HG03521 (cell line): ENCODE measurements at regions not wholly inside any gene's neighbourhood (a gene's known extent, or its start where the extent isn't known, plus 50 kb on each side); places are given as distances from the start of the nearest gene placed in this dataset.

ENCODE experiments used
- ATAC-seq: cut with Tn5 transposase; IDR thresholded peaks from one replicate; pipeline ENCODE4 v1.9.1; 2021; ENCODE audit warnings: mild to moderate bottlenecking, moderate library complexity; ENCODE audit not compliant: unreplicated experiment

GRCh38 chr6:51513891-51514747 is 573.3 kb downstream of the PKHD1 start:
- ATAC-seq: no peak

- ATAC-seq: no peak
These were observed 572.5 kb downstream of the PKHD1 start for GRCh38 chr6:51514748-51515402.

- ATAC-seq: no peak
These were observed 561.4 kb downstream of the PKHD1 start for GRCh38 chr6:51526049-51526448.

- ATAC-seq: no peak
These were observed 560.5 kb downstream of the PKHD1 start for GRCh38 chr6:51526922-51527321.

GRCh38 chr6:51528556-51528955 is 558.9 kb downstream of the PKHD1 start:
- no peak for ATAC-seq

- ATAC-seq: no peak
These were observed 558.2 kb downstream of the PKHD1 start for GRCh38 chr6:51529240-51529639.

GRCh38 chr6:51531623-51532022 is 555.8 kb downstream of the PKHD1 start:
- no peak for ATAC-seq

GRCh38 chr6:51533962-51534361 is 553.5 kb downstream of the PKHD1 start:
- no peak for ATAC-seq

- ATAC-seq: no peak
These were observed 552.1 kb downstream of the PKHD1 start for GRCh38 chr6:51535327-51535726.

GRCh38 chr6:51536728-51537127 is 550.7 kb downstream of the PKHD1 start:
- ATAC-seq: no peak

GRCh38 chr6:51541847-51542246 is 545.6 kb downstream of the PKHD1 start:
- no peak for ATAC-seq

GRCh38 chr6:51542475-51542874 is 544.9 kb downstream of the PKHD1 start:
- ATAC-seq: no peak

GRCh38 chr6:51550243-51550642 is 537.2 kb downstream of the PKHD1 start:
- no peak for ATAC-seq

- ATAC-seq: no peak
These were observed 535.0 kb downstream of the PKHD1 start for GRCh38 chr6:51552435-51552834.

GRCh38 chr6:51553246-51554015 is 534.0 kb downstream of the PKHD1 start:
- no peak for ATAC-seq

GRCh38 chr6:51554029-51554428 is 533.4 kb downstream of the PKHD1 start:
- no peak for ATAC-seq

- ATAC-seq: no peak
These were observed 528.4 kb downstream of the PKHD1 start for GRCh38 chr6:51559059-51559458.

- ATAC-seq: peak; percentile 74
These were observed 525.2 kb downstream of the PKHD1 start for GRCh38 chr6:51562198-51562597.
